HepG2 (cell line): ENCODE measurements at regions not wholly inside any gene's neighbourhood (a gene's known extent, or its start where the extent isn't known, plus 50 kb on each side); places are given as distances from the start of the nearest gene placed in this dataset.

Source experiments
- KDM5B ChIP-seq: sonication (generic); formaldehyde crosslinking; IDR thresholded peaks from 2 replicates; pipeline ENCODE4 v1.4.0; 2020; ENCODE audit warnings: missing genetic modification reagents, mild to moderate bottlenecking, borderline replicate concordance
- RBM39 ChIP-seq: fragments of 200-400 bp; formaldehyde crosslinking; IDR thresholded peaks from one replicate; pipeline ENCODE4 v1.6.1; 2018; ENCODE audit warnings: antibody characterized with exemption, mild to moderate bottlenecking, low read depth, low read length; ENCODE audit not compliant: poor library complexity, severe bottlenecking
- SRF ChIP-seq: IDR thresholded peaks from 2 replicates; pipeline ENCODE4 v1.6.1; 2011; ENCODE audit warnings: mild to moderate bottlenecking, low read depth, low read length, moderate library complexity
- ZFX ChIP-seq: sonication (generic); formaldehyde crosslinking; IDR thresholded peaks from 2 replicates; pipeline ENCODE4 v1.4.0; 2020; ENCODE audit warnings: mild to moderate bottlenecking, low read depth, missing genetic modification reagents, moderate library complexity
- ZNF510 ChIP-seq: sonication (generic); formaldehyde crosslinking; IDR thresholded peaks from 2 replicates; pipeline ENCODE4 v1.4.0; 2020; ENCODE audit warnings: low read depth, mild to moderate bottlenecking, missing genetic modification reagents
- TF ChIP-seq, protein P1 (sequence below): sonication (generic); formaldehyde crosslinking; IDR thresholded peaks from 2 replicates; pipeline ENCODE4 v1.5.0; 2020; ENCODE audit warnings: missing genetic modification reagents
- TF ChIP-seq, protein P2 (sequence below): sonication (generic); formaldehyde crosslinking; IDR thresholded peaks from 2 replicates; pipeline ENCODE4 v1.4.0; 2020; ENCODE audit warnings: missing genetic modification reagents

GRCh38 chr5:104189909-104190308 lies 627.3 kb upstream of the NUDT12 start:
- TF ChIP-seq, protein P1, sequence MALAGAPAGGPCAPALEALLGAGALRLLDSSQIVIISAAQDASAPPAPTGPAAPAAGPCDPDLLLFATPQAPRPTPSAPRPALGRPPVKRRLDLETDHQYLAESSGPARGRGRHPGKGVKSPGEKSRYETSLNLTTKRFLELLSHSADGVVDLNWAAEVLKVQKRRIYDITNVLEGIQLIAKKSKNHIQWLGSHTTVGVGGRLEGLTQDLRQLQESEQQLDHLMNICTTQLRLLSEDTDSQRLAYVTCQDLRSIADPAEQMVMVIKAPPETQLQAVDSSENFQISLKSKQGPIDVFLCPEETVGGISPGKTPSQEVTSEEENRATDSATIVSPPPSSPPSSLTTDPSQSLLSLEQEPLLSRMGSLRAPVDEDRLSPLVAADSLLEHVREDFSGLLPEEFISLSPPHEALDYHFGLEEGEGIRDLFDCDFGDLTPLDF: no peak
- TF ChIP-seq, protein P2, sequence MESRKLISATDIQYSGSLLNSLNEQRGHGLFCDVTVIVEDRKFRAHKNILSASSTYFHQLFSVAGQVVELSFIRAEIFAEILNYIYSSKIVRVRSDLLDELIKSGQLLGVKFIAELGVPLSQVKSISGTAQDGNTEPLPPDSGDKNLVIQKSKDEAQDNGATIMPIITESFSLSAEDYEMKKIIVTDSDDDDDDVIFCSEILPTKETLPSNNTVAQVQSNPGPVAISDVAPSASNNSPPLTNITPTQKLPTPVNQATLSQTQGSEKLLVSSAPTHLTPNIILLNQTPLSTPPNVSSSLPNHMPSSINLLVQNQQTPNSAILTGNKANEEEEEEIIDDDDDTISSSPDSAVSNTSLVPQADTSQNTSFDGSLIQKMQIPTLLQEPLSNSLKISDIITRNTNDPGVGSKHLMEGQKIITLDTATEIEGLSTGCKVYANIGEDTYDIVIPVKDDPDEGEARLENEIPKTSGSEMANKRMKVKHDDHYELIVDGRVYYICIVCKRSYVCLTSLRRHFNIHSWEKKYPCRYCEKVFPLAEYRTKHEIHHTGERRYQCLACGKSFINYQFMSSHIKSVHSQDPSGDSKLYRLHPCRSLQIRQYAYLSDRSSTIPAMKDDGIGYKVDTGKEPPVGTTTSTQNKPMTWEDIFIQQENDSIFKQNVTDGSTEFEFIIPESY (CRISPR knock-in tag): no peak
- TF ChIP-seq ZNF510 (CRISPR knock-in tag) (no peak), KDM5B (CRISPR knock-in tag) (no peak), RBM39 (no peak), SRF (no peak), ZFX (CRISPR knock-in tag) (no peak)
